ENCODE measurements at regions not wholly inside any gene's neighbourhood (a gene's known extent, or its start where the extent isn't known, plus 50 kb on each side); places are given as distances from the start of the nearest gene placed in this dataset.
"Not testable (repeated sequence)": the region's sequence is repeated elsewhere in the genome, so short reads cannot be mapped to it uniquely, and the experiment has no call there.

- DNase-seq, result no peak
These were observed 268.4 kb upstream of the FRG2C start for GRCh38 chr3:75395580-75396315.

DNA sequence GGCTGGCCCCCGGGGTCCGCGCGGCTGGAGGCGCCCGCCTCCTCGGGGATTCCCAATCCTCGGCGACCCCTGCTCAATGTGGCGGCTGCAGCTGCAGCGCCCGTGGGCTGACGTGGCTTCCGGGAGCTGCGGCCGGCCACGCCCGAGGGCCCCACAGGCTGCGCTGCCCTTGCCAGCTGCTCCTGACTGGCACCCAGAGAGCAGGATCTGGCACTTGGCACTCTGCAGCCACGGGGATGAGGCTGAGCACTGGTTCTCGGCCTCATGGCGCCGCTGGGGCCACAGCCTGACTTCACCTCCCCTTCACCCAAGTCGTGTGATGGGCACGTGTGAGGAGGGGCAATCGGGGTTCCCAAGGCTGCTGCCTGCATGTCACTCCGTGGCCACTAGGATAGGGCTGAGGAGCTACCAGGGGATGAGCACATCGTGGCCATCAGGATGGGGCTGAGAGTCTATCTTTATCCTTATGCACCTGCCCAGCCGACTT is 267.8 kb upstream of the FRG2C start:
- no peak for DNase-seq

- DNase-seq, result not testable (repeated sequence)
These were observed 266.6 kb upstream of the FRG2C start for GRCh38 chr3:75397486-75397885.

- peak in 1 of 2 experiments; percentile 2 for DNase-seq
These were observed 241.8 kb upstream of the FRG2C start for GRCh38 chr3:75422101-75422945.

DNA sequence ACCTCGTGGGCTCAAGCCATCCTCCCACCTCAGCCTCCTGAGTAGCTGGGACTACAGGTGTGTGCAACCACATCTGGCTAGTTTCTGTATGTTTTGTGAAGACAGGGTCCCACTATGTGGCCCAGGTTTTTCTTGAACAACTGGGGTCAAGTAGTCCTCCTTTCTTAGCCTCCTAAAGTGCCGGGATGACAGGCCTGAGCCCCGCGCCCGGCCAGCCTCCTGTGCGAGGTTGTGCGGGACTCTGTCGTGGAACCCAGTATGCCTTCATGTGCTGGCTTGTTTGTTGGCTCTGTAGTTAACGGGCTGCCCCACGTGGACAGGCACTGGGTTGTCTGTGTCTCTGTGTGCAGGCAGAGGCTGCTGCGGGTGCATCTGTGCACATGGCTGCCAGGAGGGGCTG is 238.7 kb upstream of the FRG2C start:
- DNase-seq, result not testable (repeated sequence)

- not testable (repeated sequence) for DNase-seq
These were observed 236.6 kb upstream of the FRG2C start for GRCh38 chr3:75427486-75427885.

- not testable (repeated sequence) for DNase-seq
These were observed 236.2 kb upstream of the FRG2C start for GRCh38 chr3:75427906-75428305.

DNA sequence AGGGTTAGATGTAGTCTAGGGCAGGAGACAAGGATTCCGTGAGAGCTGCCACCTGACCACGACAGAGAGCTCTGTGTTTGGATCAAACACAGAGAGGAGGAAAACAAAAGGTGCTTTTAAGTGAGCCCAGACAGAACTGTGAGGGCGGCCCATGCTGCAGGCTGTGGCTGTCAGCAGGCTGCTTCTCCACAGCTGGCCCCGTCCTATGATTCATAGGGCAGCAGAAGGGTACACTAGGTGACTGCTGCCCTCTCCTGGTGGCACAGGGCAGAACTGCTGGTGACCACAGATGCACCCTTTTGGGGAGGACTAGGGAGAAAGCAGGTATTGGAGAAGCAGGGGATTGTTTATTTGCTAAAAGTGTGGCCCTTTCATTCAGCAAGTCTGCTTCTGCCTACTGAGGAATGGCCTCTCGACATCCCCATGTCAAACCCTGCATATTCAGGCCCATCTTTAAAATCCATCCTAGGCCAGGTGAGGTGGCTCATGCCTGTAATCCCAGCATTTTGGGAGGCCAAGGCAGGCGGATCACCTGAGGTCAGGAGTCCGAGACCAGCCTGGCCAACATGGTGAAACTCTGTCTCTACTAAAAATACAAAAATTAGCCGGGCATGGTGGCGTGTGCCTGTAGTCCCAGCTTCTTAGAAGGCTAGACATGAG is 234.4 kb upstream of the FRG2C start:
- DNase-seq, result peak in 1 of 2 experiments; percentile 36

DNA sequence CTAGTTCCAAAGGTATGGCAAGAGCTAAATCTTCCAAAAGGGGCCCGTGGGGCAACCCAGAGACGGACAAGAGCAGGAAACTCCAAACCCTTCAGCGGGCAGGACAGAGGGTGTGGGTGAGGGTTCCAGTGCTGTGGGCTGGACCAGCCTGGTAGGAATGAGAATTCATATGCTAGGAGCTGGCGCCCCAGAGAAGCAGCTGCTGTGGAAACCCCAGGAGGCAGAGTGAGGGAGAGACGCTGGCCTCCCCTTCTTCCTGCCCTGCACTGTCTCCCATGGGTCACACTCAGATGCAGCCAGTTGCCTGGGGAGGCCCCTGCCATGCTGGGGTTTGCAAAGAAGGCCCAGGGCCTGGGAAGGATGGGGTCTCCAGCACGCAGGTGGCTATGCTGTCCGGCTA is 233.7 kb upstream of the FRG2C start:
- DNase-seq, result not testable (repeated sequence)

DNA sequence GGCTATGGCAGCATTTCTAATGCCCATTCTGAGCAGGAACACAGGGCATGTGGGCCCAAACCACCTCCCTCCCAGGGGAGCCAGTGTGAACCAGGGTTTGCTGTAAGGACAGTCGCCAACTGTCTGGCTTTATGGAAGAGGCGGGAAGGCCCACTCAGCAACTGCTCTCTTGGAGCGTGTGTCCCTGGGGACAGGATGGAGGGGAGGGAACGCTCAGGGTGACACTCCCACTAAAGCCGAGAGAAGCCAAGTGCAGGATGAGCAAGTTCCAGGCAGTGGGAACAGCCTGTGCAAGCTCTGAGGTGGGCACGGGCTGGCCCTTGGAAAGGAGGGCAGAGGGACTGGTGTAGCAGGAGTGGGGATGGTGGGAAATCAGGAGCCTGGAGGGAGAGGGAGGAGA is 233.0 kb upstream of the FRG2C start:
- not testable (repeated sequence) for DNase-seq

DNA sequence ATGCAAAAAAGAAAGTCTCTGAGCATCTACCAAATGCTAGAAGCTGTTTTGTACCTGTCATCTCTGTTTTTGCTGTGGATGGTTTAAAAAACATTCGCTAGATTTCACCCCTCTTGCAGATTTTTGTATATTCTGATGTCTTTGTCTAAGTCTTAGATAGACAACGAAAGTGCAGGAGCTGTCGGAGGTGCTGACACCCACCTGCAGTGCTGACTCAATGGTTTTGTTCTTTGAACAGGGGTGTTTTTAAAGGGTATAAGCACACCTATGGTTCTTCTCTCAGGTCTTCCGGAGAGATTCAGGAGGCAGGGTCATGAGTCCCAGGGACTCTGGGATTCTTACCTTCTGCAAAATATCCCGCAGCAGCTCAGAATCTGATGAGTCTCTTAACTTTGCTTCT is 231.7 kb upstream of the FRG2C start:
- not testable (repeated sequence) for DNase-seq

DNA sequence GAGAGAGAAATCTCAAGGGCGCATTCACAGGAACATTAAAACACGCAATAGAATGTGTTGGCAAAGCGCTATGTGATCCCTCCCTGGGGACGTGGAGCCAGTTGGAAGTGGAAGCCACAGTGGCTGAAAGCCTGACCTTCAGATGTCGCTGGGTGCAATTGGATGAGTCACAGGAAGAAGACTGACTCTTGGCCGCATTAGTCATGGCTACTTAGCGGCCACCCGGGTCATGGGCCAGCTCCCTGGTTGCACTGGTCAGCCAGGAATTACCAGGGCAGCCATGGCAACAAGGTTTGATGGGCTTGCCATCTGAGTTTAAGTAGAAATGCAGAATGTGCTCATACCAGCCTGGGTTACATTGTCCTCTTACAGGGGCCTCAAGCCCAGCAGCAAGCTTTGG is 231.2 kb upstream of the FRG2C start:
- DNase-seq, result not testable (repeated sequence)

GRCh38 chr3:75433295-75433694 is 230.8 kb upstream of the FRG2C start:
- not testable (repeated sequence) for DNase-seq

- not testable (repeated sequence) for DNase-seq
These were observed 229.7 kb upstream of the FRG2C start for GRCh38 chr3:75434276-75434912.

DNA sequence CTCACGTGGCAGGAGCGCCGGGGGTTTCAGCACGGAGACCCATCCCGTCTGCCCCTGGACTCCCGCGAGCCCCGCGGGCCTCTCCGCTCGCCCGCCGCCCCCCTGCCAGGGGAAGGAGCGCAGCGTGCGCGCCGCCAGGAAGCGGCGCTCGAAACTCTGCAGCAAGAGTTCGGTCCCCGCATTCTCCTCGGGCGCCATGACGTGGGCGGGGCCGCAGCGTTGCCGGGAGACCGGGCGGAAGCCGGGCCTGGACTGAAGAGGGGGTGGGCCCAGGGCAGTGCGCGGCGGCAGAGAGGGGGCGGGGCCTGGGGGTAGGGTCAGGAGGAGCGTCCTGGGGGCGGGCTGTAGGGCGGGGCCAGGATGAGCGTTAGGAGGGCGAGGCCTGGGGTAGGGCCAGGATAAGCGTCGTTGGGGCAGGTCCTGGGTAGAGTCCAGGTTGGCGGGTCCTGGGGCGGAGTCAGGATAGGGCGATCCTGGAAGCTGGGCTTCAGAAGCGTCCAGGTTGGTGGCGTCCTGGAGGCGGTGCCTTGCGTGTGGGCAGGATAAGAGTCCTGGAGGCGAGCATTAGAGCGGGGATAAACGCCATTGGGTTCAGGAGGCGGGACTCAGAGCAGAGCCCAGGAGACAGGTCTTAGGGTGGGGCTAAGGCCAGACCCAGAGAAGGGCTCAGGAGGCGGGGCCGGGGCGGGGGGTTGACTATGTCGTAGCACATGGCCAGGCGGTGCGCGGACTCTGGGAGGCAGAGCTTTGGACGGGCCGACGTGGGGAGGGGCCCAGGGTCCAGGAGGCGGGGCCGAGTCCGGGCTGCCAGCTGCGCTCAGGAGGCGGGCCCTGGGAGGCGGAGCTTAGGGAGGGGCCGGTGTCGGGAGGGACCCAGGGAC is 229.0 kb upstream of the FRG2C start:
- DNase-seq, result peak; percentile 94 to 95

DNA sequence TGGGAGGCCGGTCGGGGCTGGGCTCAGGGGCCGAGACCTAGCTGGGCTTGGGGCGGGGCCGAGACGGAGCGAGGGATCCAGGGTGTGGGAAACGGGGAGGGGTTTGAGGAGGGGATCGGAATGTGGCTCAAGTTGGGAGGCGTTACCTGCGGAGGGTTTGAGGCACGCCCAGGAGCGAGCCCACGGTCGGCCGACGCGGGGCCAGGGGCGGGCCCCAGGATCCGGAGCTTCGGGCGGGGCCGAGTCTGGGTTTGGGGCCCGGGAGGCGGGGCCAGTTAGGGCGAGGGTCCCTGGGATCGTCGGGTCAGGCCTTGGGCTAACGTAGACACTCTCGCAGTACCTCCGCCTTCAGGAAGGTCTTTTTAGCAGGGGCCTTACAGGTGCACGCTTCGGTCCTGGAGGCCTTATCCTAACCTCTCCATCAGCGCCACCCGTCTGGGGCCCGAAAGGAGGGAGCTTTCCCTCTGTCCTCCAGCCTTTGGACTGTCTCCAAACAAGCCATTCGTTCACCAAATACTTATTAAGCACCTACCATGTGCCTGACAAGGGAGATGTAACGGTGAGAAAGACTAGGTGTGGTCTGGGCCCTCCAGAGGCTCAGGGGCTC is 228.2 kb upstream of the FRG2C start:
- peak in 1 of 2 experiments; percentile 47 for DNase-seq

DNA sequence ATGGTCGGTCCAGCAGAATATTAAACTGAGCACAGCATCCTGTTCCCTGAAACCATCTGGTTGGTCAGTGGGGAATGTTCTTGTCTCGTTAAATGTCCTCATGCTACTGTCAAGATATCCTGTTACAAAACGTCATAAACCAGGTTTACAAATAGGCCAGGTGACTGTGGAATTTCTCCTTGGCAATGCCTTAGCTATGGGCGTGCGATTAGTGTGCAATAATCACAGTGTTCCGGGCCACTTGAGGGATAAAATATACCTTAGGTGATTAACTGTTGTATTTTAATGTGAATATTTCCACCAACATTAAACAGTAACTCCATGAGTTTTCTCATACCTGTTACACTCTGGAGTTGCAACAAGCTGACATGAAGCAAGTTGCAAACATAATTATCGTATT is 223.1 kb upstream of the FRG2C start:
- not testable (repeated sequence) for DNase-seq

DNA sequence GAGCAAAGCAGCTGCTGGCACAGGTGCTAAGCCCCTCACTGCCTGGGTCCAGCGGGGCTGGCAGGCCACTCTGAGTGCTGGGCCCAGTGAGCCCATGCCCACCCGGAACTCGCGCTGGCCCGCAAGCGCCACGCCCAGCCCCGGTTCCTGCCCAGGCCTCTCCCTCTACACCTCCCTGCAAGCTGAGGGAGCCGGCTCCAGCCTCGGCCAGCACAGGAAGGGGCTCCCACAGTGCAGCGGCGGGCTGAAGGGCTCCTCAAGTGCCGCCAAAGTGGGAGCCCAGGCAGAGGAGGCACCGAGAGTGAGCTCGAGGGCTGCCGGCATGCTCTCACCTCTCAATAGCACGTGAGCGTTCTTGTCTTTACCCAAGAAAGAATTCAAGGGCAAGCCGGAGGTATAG is 219.5 kb upstream of the FRG2C start:
- DNase-seq, result not testable (repeated sequence)

DNA sequence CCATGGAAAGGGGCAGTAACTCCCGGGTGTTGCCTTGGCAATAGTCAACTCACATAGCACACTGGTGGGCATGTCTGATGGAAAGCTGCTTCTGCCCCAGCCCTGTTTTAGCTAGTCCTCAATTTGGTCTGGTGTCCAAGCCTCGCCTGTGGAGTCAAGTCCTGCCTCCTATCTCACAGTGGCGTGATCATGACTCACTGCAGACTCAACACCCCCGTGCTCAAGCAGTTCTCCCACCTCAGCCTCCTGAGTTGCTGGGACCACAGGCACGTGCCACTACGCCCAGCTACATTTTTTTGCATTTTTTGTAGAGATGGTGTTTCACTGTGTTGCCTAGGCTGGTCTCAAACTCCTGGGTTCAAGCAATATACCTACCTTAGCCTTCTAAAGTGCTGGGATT is 218.9 kb upstream of the FRG2C start:
- not testable (repeated sequence) for DNase-seq

GRCh38 chr3:75446948-75447347 is 217.2 kb upstream of the FRG2C start:
- DNase-seq, result not testable (repeated sequence)

- DNase-seq, result not testable (repeated sequence)
These were observed 210.8 kb upstream of the FRG2C start for GRCh38 chr3:75453328-75453727.
